PC-3 (cell line): ENCODE measurements at regions not wholly inside any gene's neighbourhood (a gene's known extent, or its start where the extent isn't known, plus 50 kb on each side); places are given as distances from the start of the nearest gene placed in this dataset.
"Not testable (repeated sequence)": the region's sequence is repeated elsewhere in the genome, so short reads cannot be mapped to it uniquely, and the experiment has no call there.

Experiments
- ATAC-seq: fragments of 200-7000 bp; cut with Tn5 transposase; 2 replicates; pipeline ENCODE4 v1.9.1; 2020; ENCODE audit warnings: mild to moderate bottlenecking, moderate library complexity
- BruUV-seq: library from RNA; stranded (reverse); fragments of 400-500 nt; replicated peaks from 2 replicates; lab custom pipeline; 2021; lab: Mats Ljungman, UMichigan
- CTCF ChIA-PET: fragments of 300-600 bp; sonication (Branson Sonifier 250); formaldehyde crosslinking; loops from one replicate; lab custom pipeline; 2022; ENCODE audit warnings: antibody characterized with exemption; lab: Charles Lee
- POLR2A ChIA-PET: fragments of 300-600 bp; sonication (Branson Sonifier 250); formaldehyde crosslinking; loops from one replicate; lab custom pipeline; 2022; ENCODE audit warnings: antibody characterized with exemption; ENCODE audit not compliant: unreplicated experiment; lab: Charles Lee
- DNase-seq: peaks from one replicate; pipeline ENCODE4 v3.0.0-alpha.2; 2015
- H2AFZ ChIP-seq: fragments of 300-600 bp; sonication (generic); 2 replicates; pipeline ENCODE4 v1.6.0; 2016; ENCODE audit warnings: antibody characterized with exemption, low read length
- H3F3A ChIP-seq: fragments of 300-600 bp; sonication (generic); one replicate; pipeline ENCODE4 v1.6.0; 2017; ENCODE audit warnings: antibody characterized with exemption, low read length, control low read depth, mild to moderate bottlenecking; ENCODE audit not compliant: unreplicated experiment
- H3K27ac ChIP-seq: fragments of 300-600 bp; sonication (generic); 2 replicates; pipeline ENCODE4 v1.5.1; 2016; ENCODE audit warnings: mild to moderate bottlenecking, low read length
- H3K27me3 ChIP-seq: fragments of 300-600 bp; sonication (generic); 2 replicates; pipeline ENCODE4 v1.6.1; 2016; ENCODE audit warnings: low read length, mixed read lengths
- H3K36me3 ChIP-seq: fragments of 300-600 bp; sonication (generic); 2 replicates; pipeline ENCODE4 v1.6.1; 2016; ENCODE audit warnings: low read depth, mixed run types, low read length, mixed read lengths
- H3K4me1 ChIP-seq: fragments of 300-600 bp; sonication (generic); 2 replicates; pipeline ENCODE4 v1.5.1; 2016; ENCODE audit warnings: low read length; ENCODE audit not compliant: insufficient read depth
- H3K4me2 ChIP-seq: fragments of 300-600 bp; sonication (generic); 2 replicates; pipeline ENCODE4 v1.6.0; 2016; ENCODE audit warnings: low read length
- H3K4me3 ChIP-seq: fragments of 300-600 bp; sonication (generic); 2 replicates; pipeline ENCODE4 v1.5.1; 2016; ENCODE audit warnings: mild to moderate bottlenecking, low read length, mixed read lengths
- H3K79me2 ChIP-seq: fragments of 300-600 bp; sonication (generic); 2 replicates; pipeline ENCODE4 v1.6.1; 2017; ENCODE audit warnings: low read length, mixed read lengths
- H3K9ac ChIP-seq: fragments of 300-600 bp; sonication (generic); 2 replicates; pipeline ENCODE4 v1.6.0; 2016; ENCODE audit warnings: mild to moderate bottlenecking, low read length
- H3K9me2 ChIP-seq: fragments of 300-600 bp; sonication (generic); replicated peaks from 2 replicates; pipeline ENCODE4 v1.6.1; 2016; ENCODE audit warnings: mixed run types, low read length, mixed read lengths
- H3K9me3 ChIP-seq: fragments of 300-600 bp; sonication (generic); 2 replicates; pipeline ENCODE4 v1.6.1; 2016; ENCODE audit warnings: low read length, mixed read lengths
- H4K20me1 ChIP-seq: fragments of 300-600 bp; sonication (generic); 2 replicates; pipeline ENCODE4 v1.6.1; 2016; ENCODE audit warnings: low read length, mixed read lengths
- EZH2 ChIP-seq: fragments of 300-600 bp; sonication (generic); IDR thresholded peaks from one replicate; pipeline ENCODE4 v1.6.1; 2017; ENCODE audit warnings: antibody characterized with exemption, mild to moderate bottlenecking, low read length; ENCODE audit not compliant: unreplicated experiment
- EZH2phosphoT487 ChIP-seq: fragments of 300-600 bp; sonication (generic); IDR thresholded peaks from 2 replicates; pipeline ENCODE4 v1.6.1; 2018; ENCODE audit warnings: mild to moderate bottlenecking, antibody characterized with exemption, low read length, borderline replicate concordance
- intact Hi-C: fragments of 100-400 bp; cut with micrococcal nuclease; formaldehyde crosslinking; loops from 2 replicates; pipeline ENCODE4 v1.9.0; 2023
- TF ChIP-seq, protein P1 (sequence below): fragments of 300-600 bp; sonication (generic); conservative IDR thresholded peaks from 2 replicates; pipeline ENCODE4 v1.5.1; 2017; ENCODE audit warnings: antibody characterized with exemption, low read depth, mild to moderate bottlenecking, low read length

DNA sequence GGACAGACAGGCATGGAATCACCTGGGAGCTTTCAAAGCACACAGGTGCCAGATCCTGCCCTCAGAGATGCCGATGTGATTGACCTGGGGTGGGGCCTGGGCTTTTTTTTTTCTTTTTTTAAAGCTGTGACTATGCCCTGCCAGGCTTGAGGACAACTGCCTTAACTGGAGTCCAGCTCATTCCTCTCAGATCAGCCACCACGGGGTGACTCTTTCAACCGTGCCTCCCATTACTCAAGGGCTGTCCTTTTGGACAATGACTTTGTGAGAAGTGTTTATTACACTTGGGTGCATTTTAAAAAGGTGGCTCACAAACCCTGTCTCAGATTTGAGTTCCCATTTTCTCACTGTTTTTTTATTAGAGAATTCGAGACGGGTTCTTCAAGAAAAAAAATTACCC is 57.1 kb upstream of the RALY start:
- no peak for ATAC-seq
- H3F3A ChIP-seq, result no peaks in the 10 kb centered on the region
- H2AFZ ChIP-seq, result no peak overlapping the region
- ChIA-PET CTCF (no interaction called here), POLR2A (no interaction called here)
- H3K4me1 ChIP-seq, result no peaks in the 10 kb centered on the region
- H3K79me2 ChIP-seq, result no peaks in the 10 kb centered on the region
- no peaks in the 10 kb centered on the region for H3K9me3 ChIP-seq
- no peak overlapping the region for H3K4me3 ChIP-seq
- intact Hi-C loops, result no loop called here
- no peak overlapping the region for H3K9ac ChIP-seq
- H3K4me2 ChIP-seq, result no peak overlapping the region
- H4K20me1 ChIP-seq, result no peaks in the 10 kb centered on the region
- no peaks in the 10 kb centered on the region for H3K9me2 ChIP-seq
- no peak for DNase-seq
- no peak overlapping the region for H3K27ac ChIP-seq
- no peaks in the 10 kb centered on the region for H3K36me3 ChIP-seq
- no TSS peak for BruUV-seq
- no peaks in the 10 kb centered on the region for H3K27me3 ChIP-seq
- TF ChIP-seq EZH2 (no peak), EZH2phosphoT487 (no peak)
- TF ChIP-seq, protein P1, sequence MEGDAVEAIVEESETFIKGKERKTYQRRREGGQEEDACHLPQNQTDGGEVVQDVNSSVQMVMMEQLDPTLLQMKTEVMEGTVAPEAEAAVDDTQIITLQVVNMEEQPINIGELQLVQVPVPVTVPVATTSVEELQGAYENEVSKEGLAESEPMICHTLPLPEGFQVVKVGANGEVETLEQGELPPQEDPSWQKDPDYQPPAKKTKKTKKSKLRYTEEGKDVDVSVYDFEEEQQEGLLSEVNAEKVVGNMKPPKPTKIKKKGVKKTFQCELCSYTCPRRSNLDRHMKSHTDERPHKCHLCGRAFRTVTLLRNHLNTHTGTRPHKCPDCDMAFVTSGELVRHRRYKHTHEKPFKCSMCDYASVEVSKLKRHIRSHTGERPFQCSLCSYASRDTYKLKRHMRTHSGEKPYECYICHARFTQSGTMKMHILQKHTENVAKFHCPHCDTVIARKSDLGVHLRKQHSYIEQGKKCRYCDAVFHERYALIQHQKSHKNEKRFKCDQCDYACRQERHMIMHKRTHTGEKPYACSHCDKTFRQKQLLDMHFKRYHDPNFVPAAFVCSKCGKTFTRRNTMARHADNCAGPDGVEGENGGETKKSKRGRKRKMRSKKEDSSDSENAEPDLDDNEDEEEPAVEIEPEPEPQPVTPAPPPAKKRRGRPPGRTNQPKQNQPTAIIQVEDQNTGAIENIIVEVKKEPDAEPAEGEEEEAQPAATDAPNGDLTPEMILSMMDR, result no peak

DNA sequence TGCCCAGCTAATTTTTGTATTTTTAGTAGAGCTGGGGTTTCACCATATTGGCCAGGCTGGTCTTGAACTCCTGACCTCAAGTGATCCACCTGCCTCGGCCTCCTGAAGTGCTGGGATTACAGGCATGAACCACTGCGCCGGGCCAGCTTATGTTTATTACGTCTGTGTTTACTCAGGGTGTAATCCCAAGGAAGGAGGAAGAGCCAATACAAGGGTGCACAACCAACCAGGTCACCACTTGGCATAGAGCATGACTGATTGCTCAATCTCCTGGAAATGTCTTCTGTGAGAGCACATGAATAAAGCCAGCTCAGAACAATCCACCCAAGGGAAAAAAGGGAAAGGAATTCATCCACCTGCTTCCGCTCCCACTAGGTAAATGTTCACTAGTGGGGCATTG is 54.7 kb upstream of the RALY start:
- intact Hi-C loops, H3K4me1 ChIP-seq, H3K27me3 ChIP-seq, H3K27ac ChIP-seq, H3K9me3 ChIP-seq, H3K9ac ChIP-seq, ATAC-seq, BruUV-seq, H4K20me1 ChIP-seq, H3K4me3 ChIP-seq, H3K4me2 ChIP-seq, H3K79me2 ChIP-seq, POLR2A ChIA-PET, H3K36me3 ChIP-seq, H3K9me2 ChIP-seq, CTCF ChIA-PET, H3F3A ChIP-seq, H2AFZ ChIP-seq: not testable (repeated sequence)
- DNase-seq, result peak; percentile 56

DNA sequence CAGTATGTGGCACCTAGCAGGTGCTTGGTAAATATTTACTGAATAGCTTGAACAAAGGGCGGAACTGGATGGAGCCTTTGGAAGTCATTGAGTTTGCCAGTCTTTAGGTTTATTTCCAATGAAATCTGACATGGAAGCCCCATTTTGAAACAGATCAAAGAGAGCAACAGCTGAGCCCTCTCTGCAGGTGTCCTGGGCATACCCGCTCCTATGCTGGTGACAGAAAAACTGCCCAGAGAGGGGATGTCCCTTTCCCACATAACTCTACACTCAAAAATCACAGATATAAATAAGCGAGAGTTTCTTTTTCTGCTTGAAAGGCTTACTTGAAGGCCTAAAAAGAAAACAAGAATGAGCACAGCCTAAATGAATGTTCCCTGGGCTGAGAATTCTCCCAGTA is 53.0 kb upstream of the RALY start:
- H3K79me2 ChIP-seq, result no peaks in the 10 kb centered on the region
- no peak for ATAC-seq
- no peak overlapping the region for H3K9ac ChIP-seq
- no peaks in the 10 kb centered on the region for H3K4me1 ChIP-seq
- ChIA-PET CTCF (no interaction called here), POLR2A (no interaction called here)
- H4K20me1 ChIP-seq, result no peaks in the 10 kb centered on the region
- H3K27me3 ChIP-seq, result no peaks in the 10 kb centered on the region
- H3F3A ChIP-seq, result no peaks in the 10 kb centered on the region
- intact Hi-C loops, result no loop called here
- H3K27ac ChIP-seq, result no peak overlapping the region
- no peak overlapping the region for H3K4me3 ChIP-seq
- H3K4me2 ChIP-seq, result no peak overlapping the region
- no peaks in the 10 kb centered on the region for H3K9me2 ChIP-seq
- H2AFZ ChIP-seq, result no peak overlapping the region
- no peaks in the 10 kb centered on the region for H3K9me3 ChIP-seq
- TF ChIP-seq EZH2 (no peak), EZH2phosphoT487 (no peak)
- TF ChIP-seq, protein P1, result no peak
- BruUV-seq, result no TSS peak
- H3K36me3 ChIP-seq, result no peaks in the 10 kb centered on the region
- DNase-seq, result no peak
